DND-41 (cell line): ENCODE measurements at regions not wholly inside any gene's neighbourhood (a gene's known extent, or its start where the extent isn't known, plus 50 kb on each side); places are given as distances from the start of the nearest gene placed in this dataset.
A peak's percentile ranks its signal among the peaks of the same experiment; 100 is the strongest.

Experiments used
- ATAC-seq: fragments of 200-7000 bp; cut with Tn5 transposase; 3 replicates; pipeline ENCODE4 v1.9.1; 2021; ENCODE audit warnings: low read depth; ENCODE audit not compliant: insufficient read depth
- DNase-seq: peaks from one replicate; pipeline ENCODE4 v3.0.0-alpha.2; 2020
- H2AFZ ChIP-seq: 2 replicates; pipeline ENCODE4 v1.6.0; 2012; ENCODE audit warnings: low read depth, low read length
- H3K27ac ChIP-seq: 2 replicates; pipeline ENCODE4 v1.5.1; 2012; ENCODE audit warnings: low read length, inconsistent platforms
- H3K27me3 ChIP-seq: fragments of 200-600 bp; sonication (generic); 2 replicates; pipeline ENCODE4 v1.6.0; 2012; ENCODE audit warnings: low read length, mild to moderate bottlenecking, inconsistent platforms; ENCODE audit not compliant: insufficient read depth, poor library complexity
- H3K36me3 ChIP-seq: 2 replicates; pipeline ENCODE4 v1.5.1; 2012; ENCODE audit warnings: low read length, inconsistent platforms; ENCODE audit not compliant: insufficient read depth
- H3K4me1 ChIP-seq: 2 replicates; pipeline ENCODE4 v1.5.1; 2012; ENCODE audit warnings: mild to moderate bottlenecking, low read length; ENCODE audit not compliant: insufficient read depth
- H3K4me2 ChIP-seq: 2 replicates; pipeline ENCODE4 v1.6.0; 2012; ENCODE audit warnings: mild to moderate bottlenecking, moderate library complexity, low read length, inconsistent platforms; ENCODE audit not compliant: insufficient read depth
- H3K4me3 ChIP-seq, 2 experiments: fragments of 200-600 bp in 1 of 2; shearing (Covaris generic) in 1 of 2; 2 replicates each; pipeline ENCODE4 v1.5.1; 2012 to 2016; ENCODE audit warnings: inconsistent platforms in 2 of 2, low read length in 2 of 2, mild to moderate bottlenecking in 2 of 2, low read depth in 1 of 2, moderate library complexity in 1 of 2
- H3K79me2 ChIP-seq: 2 replicates; pipeline ENCODE4 v1.6.0; 2012; ENCODE audit warnings: low read length, inconsistent platforms; ENCODE audit not compliant: insufficient read depth
- H3K9ac ChIP-seq: 2 replicates; pipeline ENCODE4 v1.6.0; 2012; ENCODE audit warnings: low read depth, mild to moderate bottlenecking, inconsistent platforms, low read length, moderate library complexity
- H3K9me3 ChIP-seq: 2 replicates; pipeline ENCODE4 v1.5.1; 2012; ENCODE audit warnings: low read length, moderate library complexity, mild to moderate bottlenecking, inconsistent platforms; ENCODE audit not compliant: insufficient read depth, severe bottlenecking
- H4K20me1 ChIP-seq: 2 replicates; pipeline ENCODE4 v1.6.0; 2012; ENCODE audit warnings: low read length; ENCODE audit not compliant: insufficient read depth
- CTCF ChIP-seq: IDR thresholded peaks from 2 replicates; pipeline ENCODE4 v1.5.1; 2012; ENCODE audit warnings: borderline replicate concordance, low read length, moderate library complexity, mild to moderate bottlenecking; ENCODE audit not compliant: poor library complexity, severe bottlenecking; ENCODE audit errors: extremely low read depth
- EZH2 ChIP-seq: IDR thresholded peaks from 3 replicates; pipeline ENCODE4 v1.6.1; 2012; ENCODE audit warnings: borderline replicate concordance, low read depth, mild to moderate bottlenecking, moderate library complexity, low read length, inconsistent platforms; ENCODE audit not compliant: severe bottlenecking

GRCh38 chr12:20264026-20264425 lies 104.3 kb upstream of the PDE3A start:
- Histone ChIP-seq H3K4me1 (peaks cover 3% of the 10 kb centered on the region; the same call in 1 of the 2 replicates), H3K9me3 (no peaks in the 10 kb centered on the region), H3K27me3 (peaks cover 3% of the 10 kb centered on the region), H3K27ac (no peak overlapping the region), H3K36me3 (no peaks in the 10 kb centered on the region), H3K4me3 (no peak overlapping the region), H3K79me2 (no peaks in the 10 kb centered on the region), H2AFZ (no peak overlapping the region), H3K9ac (no peak overlapping the region), H4K20me1 (no peaks in the 10 kb centered on the region), H3K4me2 (no peak overlapping the region)
- no peak for ATAC-seq
- DNase-seq: no peak
- TF ChIP-seq EZH2: no peak

GRCh38 chr12:20264608-20265114 lies 103.7 kb upstream of the PDE3A start:
- no peak overlapping the region for H3K9ac ChIP-seq
- peaks cover 3% of the 10 kb centered on the region for H3K27me3 ChIP-seq
- no peak overlapping the region for H3K27ac ChIP-seq
- no peaks in the 10 kb centered on the region for H4K20me1 ChIP-seq
- H3K4me1 ChIP-seq: peaks cover 3% of the 10 kb centered on the region; the same call in 1 of the 2 replicates
- TF ChIP-seq CTCF (no peak), EZH2 (no peak)
- H3K9me3 ChIP-seq: no peaks in the 10 kb centered on the region
- ATAC-seq (no peak), DNase-seq (no peak)
- no peaks in the 10 kb centered on the region for H3K36me3 ChIP-seq
- H2AFZ ChIP-seq: no peak overlapping the region
- H3K4me2 ChIP-seq: no peak overlapping the region
- H3K79me2 ChIP-seq: no peaks in the 10 kb centered on the region
- no peak overlapping the region for H3K4me3 ChIP-seq

DNA sequence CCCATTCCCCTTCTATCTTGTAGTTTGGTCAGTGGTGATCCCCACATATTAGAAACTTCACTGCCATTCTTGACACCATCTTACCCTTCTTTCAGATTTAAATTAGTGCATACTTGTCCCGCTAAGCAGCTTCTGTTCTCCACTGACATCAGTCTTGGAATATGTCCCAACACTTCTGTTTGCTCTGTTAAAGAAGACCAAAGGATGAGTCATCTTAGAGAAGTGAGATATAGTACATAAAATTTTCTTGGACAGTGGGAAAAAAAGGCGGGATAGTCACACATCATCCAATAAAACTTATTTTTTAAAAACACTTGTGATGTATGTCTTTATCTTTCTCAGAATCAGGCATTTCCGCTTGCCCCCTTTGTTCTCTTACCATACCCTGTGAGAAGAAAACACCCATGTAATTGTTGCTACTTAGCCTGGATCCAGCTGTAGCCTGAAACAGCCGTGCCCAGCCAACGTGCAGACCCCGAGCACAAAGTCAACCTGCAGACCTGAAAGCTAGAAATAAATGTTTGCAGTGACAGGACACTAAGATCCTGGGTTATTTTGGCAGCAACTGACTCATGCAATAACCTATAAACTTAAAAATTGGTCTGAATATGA lies 100.1 kb upstream of the PDE3A start:
- peak; percentile 14 for DNase-seq
- peak; percentile 62; the same call in 1 of the 3 replicates for ATAC-seq

More for the DNA sequence above, 100.1 kb upstream of the PDE3A start:
- Histone ChIP-seq H4K20me1 (no peaks in the 10 kb centered on the region), H3K4me3 (no peak overlapping the region), H3K36me3 (no peaks in the 10 kb centered on the region), H3K79me2 (no peaks in the 10 kb centered on the region), H3K27ac (no peak overlapping the region), H3K4me1 (peaks cover 3% of the 10 kb centered on the region; the same call in 1 of the 2 replicates), H3K9me3 (no peaks in the 10 kb centered on the region), H2AFZ (no peak overlapping the region), H3K27me3 (peaks cover 5% of the 10 kb centered on the region), H3K9ac (no peak overlapping the region), H3K4me2 (no peak overlapping the region)
- TF ChIP-seq EZH2 (no peak), CTCF (no peak)
